ENCODE measurements at regions not wholly inside any gene's neighbourhood (a gene's known extent, or its start where the extent isn't known, plus 50 kb on each side); places are given as distances from the start of the nearest gene placed in this dataset.

GRCh38 chr13:111060237-111060919 is 54.7 kb upstream of the ARHGEF7 start:
- TF ChIP-seq EZH2phosphoT487 (IDR thresholded peaks at IDR 0.05; ENCODE audit: unreplicated experiment), result no peak
- TF ChIP-seq ZNF331 (CRISPR knock-in tag; IDR thresholded peaks at IDR 0.05; ENCODE audit: low read depth), result no peak
- no peak for TF ChIP-seq CTCF (conservative IDR thresholded peaks at IDR 0.05; ENCODE audit: low read depth in 2 of 2)
- no peak for TF ChIP-seq POLR2AphosphoS5 (IDR thresholded peaks at IDR 0.05; ENCODE audit: low read depth)
- TF ChIP-seq EZH2 (IDR thresholded peaks at IDR 0.05; ENCODE audit: low read depth, unreplicated experiment), result no peak
- TF ChIP-seq CREB1 (CRISPR knock-in tag; IDR thresholded peaks at IDR 0.05; ENCODE audit: low read depth), result no peak
- no peak for TF ChIP-seq JUNB (IDR thresholded peaks at IDR 0.05; ENCODE audit: unreplicated experiment)
- no peak for TF ChIP-seq REST (IDR thresholded peaks at IDR 0.05; ENCODE audit: unreplicated experiment)
- no peak for TF ChIP-seq ETS1 (IDR thresholded peaks at IDR 0.05)
- no peak for TF ChIP-seq NANOG (IDR thresholded peaks at IDR 0.05; ENCODE audit: borderline replicate concordance)
- no peak for TF ChIP-seq ZNF114 (CRISPR knock-in tag; IDR thresholded peaks at IDR 0.05)
- no peak for TF ChIP-seq ZNF462 (CRISPR knock-in tag; IDR thresholded peaks at IDR 0.05)
- no peak for TF ChIP-seq STAT1 (IDR thresholded peaks at IDR 0.05; ENCODE audit: unreplicated experiment)

Data from GM23338 (cell line).